ENCODE measurements at regions not wholly inside any gene's neighbourhood (a gene's known extent, or its start where the extent isn't known, plus 50 kb on each side); places are given as distances from the start of the nearest gene placed in this dataset.

DNA sequence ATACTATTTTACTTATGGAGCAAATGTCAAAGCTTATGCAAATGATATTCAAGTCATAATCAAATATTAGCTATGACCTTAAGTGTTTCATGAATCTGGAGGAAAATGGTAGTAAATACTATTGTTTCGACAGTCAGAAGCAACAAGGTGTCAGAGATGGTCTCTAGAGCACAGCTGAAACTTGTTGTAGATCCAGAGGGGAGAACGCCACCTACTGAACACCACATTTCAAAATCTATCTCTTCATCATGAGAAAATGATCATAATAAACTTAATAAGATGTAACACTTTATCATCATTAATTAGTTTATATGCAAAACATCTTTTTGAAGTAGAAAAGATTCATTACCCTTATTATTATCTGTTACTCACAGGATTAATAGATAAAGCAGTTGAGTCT lies 418.7 kb downstream of the GATA3 start:
- H3K4me2 ChIP-seq (ENCODE audit: low read length): no peak overlapping the region
- H3K9me3 ChIP-seq (ENCODE audit: low read length): no peaks in the 10 kb centered on the region
- no peak overlapping the region for H3K27ac ChIP-seq (ENCODE audit: low read depth, low read length, poor library complexity, severe bottlenecking)
- TF ChIP-seq, protein P1, sequence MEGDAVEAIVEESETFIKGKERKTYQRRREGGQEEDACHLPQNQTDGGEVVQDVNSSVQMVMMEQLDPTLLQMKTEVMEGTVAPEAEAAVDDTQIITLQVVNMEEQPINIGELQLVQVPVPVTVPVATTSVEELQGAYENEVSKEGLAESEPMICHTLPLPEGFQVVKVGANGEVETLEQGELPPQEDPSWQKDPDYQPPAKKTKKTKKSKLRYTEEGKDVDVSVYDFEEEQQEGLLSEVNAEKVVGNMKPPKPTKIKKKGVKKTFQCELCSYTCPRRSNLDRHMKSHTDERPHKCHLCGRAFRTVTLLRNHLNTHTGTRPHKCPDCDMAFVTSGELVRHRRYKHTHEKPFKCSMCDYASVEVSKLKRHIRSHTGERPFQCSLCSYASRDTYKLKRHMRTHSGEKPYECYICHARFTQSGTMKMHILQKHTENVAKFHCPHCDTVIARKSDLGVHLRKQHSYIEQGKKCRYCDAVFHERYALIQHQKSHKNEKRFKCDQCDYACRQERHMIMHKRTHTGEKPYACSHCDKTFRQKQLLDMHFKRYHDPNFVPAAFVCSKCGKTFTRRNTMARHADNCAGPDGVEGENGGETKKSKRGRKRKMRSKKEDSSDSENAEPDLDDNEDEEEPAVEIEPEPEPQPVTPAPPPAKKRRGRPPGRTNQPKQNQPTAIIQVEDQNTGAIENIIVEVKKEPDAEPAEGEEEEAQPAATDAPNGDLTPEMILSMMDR (IDR thresholded peaks at IDR 0.05; ENCODE audit: low read length): no peak
- TF ChIP-seq EZH2 (IDR thresholded peaks at IDR 0.05; ENCODE audit: borderline replicate concordance, low read length): no peak
- H3K79me2 ChIP-seq (ENCODE audit: insufficient read depth, low read length): no peaks in the 10 kb centered on the region
- no peaks in the 10 kb centered on the region for H3K4me1 ChIP-seq (ENCODE audit: insufficient read depth, low read length, severe bottlenecking)
- no peaks in the 10 kb centered on the region for H3K9me2 ChIP-seq (ENCODE audit: low read depth, low read length)
- H3K36me3 ChIP-seq (ENCODE audit: insufficient read depth, low read length): no peaks in the 10 kb centered on the region
- no peaks in the 10 kb centered on the region for H3F3A ChIP-seq (ENCODE audit: insufficient read depth, low read length)
- no peaks in the 10 kb centered on the region for H4K20me1 ChIP-seq (ENCODE audit: insufficient read depth, low read length)
- no peak overlapping the region for H3K4me3 ChIP-seq (ENCODE audit: low read depth, low read length, poor library complexity, severe bottlenecking)
- H2AFZ ChIP-seq (ENCODE audit: low read length): no peak overlapping the region
- no peaks in the 10 kb centered on the region for H3K27me3 ChIP-seq (ENCODE audit: insufficient read depth, low read length)
- H3K9ac ChIP-seq (ENCODE audit: low read length): no peak overlapping the region

DNA sequence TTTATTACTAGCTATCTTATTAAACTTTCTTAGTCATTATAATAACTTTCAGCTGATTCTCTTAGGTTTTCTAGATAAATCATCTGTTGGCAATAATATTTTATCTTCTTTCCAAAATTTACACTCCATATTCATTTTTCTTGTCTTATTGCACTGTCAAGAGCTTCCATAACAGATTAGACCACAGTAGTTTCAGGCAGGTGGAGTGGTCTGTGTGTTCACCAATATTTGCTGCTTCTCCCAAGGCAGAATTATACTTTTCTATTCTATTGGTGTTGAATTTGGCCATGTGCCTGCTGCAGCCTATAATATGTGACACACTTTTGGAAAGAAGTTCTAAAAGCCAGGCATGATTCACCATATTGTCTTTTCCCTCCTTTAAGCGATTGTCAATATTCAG lies 422.8 kb downstream of the GATA3 start:
- Histone ChIP-seq H3K9ac (ENCODE audit: low read length) (no peak overlapping the region), H3K4me3 (ENCODE audit: low read depth, low read length, poor library complexity, severe bottlenecking) (no peak overlapping the region), H3F3A (ENCODE audit: insufficient read depth, low read length) (no peaks in the 10 kb centered on the region), H3K36me3 (ENCODE audit: insufficient read depth, low read length) (no peaks in the 10 kb centered on the region), H3K27me3 (ENCODE audit: insufficient read depth, low read length) (no peaks in the 10 kb centered on the region), H3K4me2 (ENCODE audit: low read length) (no peak overlapping the region), H3K4me1 (ENCODE audit: insufficient read depth, low read length, severe bottlenecking) (no peaks in the 10 kb centered on the region), H3K27ac (ENCODE audit: low read depth, low read length, poor library complexity, severe bottlenecking) (no peak overlapping the region), H3K9me2 (ENCODE audit: low read depth, low read length) (no peaks in the 10 kb centered on the region), H3K79me2 (ENCODE audit: insufficient read depth, low read length) (no peaks in the 10 kb centered on the region), H3K9me3 (ENCODE audit: low read length) (no peaks in the 10 kb centered on the region), H2AFZ (ENCODE audit: low read length) (no peak overlapping the region), H4K20me1 (ENCODE audit: insufficient read depth, low read length) (no peaks in the 10 kb centered on the region)
- TF ChIP-seq, protein P1 (IDR thresholded peaks at IDR 0.05; ENCODE audit: low read length): no peak
- no peak for TF ChIP-seq EZH2 (IDR thresholded peaks at IDR 0.05; ENCODE audit: borderline replicate concordance, low read length)

- Histone ChIP-seq H3K4me2 (ENCODE audit: low read length) (no peak overlapping the region), H3F3A (ENCODE audit: insufficient read depth, low read length) (no peaks in the 10 kb centered on the region), H3K9ac (ENCODE audit: low read length) (no peak overlapping the region), H3K4me3 (ENCODE audit: low read depth, low read length, poor library complexity, severe bottlenecking) (no peak overlapping the region), H3K9me2 (ENCODE audit: low read depth, low read length) (no peaks in the 10 kb centered on the region), H3K36me3 (ENCODE audit: insufficient read depth, low read length) (no peaks in the 10 kb centered on the region), H3K9me3 (ENCODE audit: low read length) (no peaks in the 10 kb centered on the region), H2AFZ (ENCODE audit: low read length) (no peak overlapping the region), H3K27me3 (ENCODE audit: insufficient read depth, low read length) (no peaks in the 10 kb centered on the region), H3K4me1 (ENCODE audit: insufficient read depth, low read length, severe bottlenecking) (no peaks in the 10 kb centered on the region), H3K79me2 (ENCODE audit: insufficient read depth, low read length) (no peaks in the 10 kb centered on the region), H4K20me1 (ENCODE audit: insufficient read depth, low read length) (no peaks in the 10 kb centered on the region), H3K27ac (ENCODE audit: low read depth, low read length, poor library complexity, severe bottlenecking) (no peak overlapping the region)
- TF ChIP-seq EZH2 (IDR thresholded peaks at IDR 0.05; ENCODE audit: borderline replicate concordance, low read length): no peak
- TF ChIP-seq, protein P1 (IDR thresholded peaks at IDR 0.05; ENCODE audit: low read length): no peak
Observed at GRCh38 chr10:8481718-8482504, 427.4 kb downstream of the GATA3 start.
